HL-60 (cell line): ENCODE measurements at regions not wholly inside any gene's neighbourhood (a gene's known extent, or its start where the extent isn't known, plus 50 kb on each side); places are given as distances from the start of the nearest gene placed in this dataset.

Source experiments
- DNase-seq, 2 experiments: peaks; one replicate each; pipeline ENCODE4 v3.0.0-alpha.2; 2010 to 2020; ENCODE audit warnings: low read depth in 1 of 2, low spot score in 1 of 2
- H3K27ac ChIP-seq: fragments of 250-450 bp; sonication (Bioruptor Pico); replicated peaks from 2 replicates; pipeline ENCODE4 v1.5.1; 2020; ENCODE audit warnings: mild to moderate bottlenecking, moderate library complexity
- H3K27me3 ChIP-seq: fragments of 250-450 bp; sonication (Bioruptor Pico); 2 replicates; pipeline ENCODE4 v1.5.1; 2021; ENCODE audit warnings: mild to moderate bottlenecking, moderate library complexity; ENCODE audit not compliant: insufficient read depth, poor library complexity, severe bottlenecking
- H3K4me3 ChIP-seq: replicated peaks from 2 replicates; pipeline ENCODE4 v1.5.1; 2011; ENCODE audit warnings: mild to moderate bottlenecking, control low read depth, low read length; ENCODE audit not compliant: insufficient read depth
- CTCF ChIP-seq: IDR thresholded peaks from one replicate; pipeline ENCODE4 v1.5.1; 2011; ENCODE audit warnings: low read length, control low read depth, inconsistent platforms; ENCODE audit not compliant: insufficient read depth
- GABPA ChIP-seq: IDR thresholded peaks from 2 replicates; pipeline ENCODE4 v1.6.1; 2012; ENCODE audit warnings: low read depth
- POLR2AphosphoS5 ChIP-seq: IDR thresholded peaks from 2 replicates; pipeline ENCODE4 v1.6.1; 2012; ENCODE audit warnings: low read depth
- SPI1 ChIP-seq: IDR thresholded peaks from 2 replicates; pipeline ENCODE4 v1.6.1; 2012; ENCODE audit warnings: low read depth, mild to moderate bottlenecking, borderline replicate concordance
- TF ChIP-seq, protein P1 (sequence below): IDR thresholded peaks from 2 replicates; pipeline ENCODE4 v1.6.1; 2012; ENCODE audit warnings: low read depth; ENCODE audit not compliant: insufficient replicate concordance

DNA sequence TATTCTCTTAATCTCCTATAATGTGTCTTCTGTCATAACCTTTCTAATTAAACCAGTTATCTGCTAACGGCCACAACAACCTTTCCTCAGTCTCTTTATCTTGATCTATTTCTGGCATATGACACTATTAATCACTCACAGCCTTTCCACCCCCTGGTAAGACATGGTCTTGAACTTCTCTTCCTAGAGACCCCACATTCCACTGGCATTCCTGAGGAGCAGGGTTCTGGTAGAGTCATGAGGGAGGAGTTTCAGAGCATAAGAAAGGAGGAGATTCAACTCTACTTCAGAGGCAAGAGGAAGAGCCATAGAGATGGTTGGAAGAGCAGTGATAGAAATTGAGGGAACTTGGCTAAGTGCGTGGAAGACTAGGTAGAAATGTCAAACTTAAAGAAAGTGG, 325.6 kb downstream of the BLID start:
- Histone ChIP-seq H3K4me3 (no peak overlapping the region), H3K27ac (no peak overlapping the region), H3K27me3 (peaks cover 2% of the 10 kb centered on the region)
- TF ChIP-seq GABPA (no peak), SPI1 (no peak), POLR2AphosphoS5 (no peak), CTCF (no peak)
- TF ChIP-seq, protein P1, sequence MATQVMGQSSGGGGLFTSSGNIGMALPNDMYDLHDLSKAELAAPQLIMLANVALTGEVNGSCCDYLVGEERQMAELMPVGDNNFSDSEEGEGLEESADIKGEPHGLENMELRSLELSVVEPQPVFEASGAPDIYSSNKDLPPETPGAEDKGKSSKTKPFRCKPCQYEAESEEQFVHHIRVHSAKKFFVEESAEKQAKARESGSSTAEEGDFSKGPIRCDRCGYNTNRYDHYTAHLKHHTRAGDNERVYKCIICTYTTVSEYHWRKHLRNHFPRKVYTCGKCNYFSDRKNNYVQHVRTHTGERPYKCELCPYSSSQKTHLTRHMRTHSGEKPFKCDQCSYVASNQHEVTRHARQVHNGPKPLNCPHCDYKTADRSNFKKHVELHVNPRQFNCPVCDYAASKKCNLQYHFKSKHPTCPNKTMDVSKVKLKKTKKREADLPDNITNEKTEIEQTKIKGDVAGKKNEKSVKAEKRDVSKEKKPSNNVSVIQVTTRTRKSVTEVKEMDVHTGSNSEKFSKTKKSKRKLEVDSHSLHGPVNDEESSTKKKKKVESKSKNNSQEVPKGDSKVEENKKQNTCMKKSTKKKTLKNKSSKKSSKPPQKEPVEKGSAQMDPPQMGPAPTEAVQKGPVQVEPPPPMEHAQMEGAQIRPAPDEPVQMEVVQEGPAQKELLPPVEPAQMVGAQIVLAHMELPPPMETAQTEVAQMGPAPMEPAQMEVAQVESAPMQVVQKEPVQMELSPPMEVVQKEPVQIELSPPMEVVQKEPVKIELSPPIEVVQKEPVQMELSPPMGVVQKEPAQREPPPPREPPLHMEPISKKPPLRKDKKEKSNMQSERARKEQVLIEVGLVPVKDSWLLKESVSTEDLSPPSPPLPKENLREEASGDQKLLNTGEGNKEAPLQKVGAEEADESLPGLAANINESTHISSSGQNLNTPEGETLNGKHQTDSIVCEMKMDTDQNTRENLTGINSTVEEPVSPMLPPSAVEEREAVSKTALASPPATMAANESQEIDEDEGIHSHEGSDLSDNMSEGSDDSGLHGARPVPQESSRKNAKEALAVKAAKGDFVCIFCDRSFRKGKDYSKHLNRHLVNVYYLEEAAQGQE = no peak
- no peak for DNase-seq

DNA sequence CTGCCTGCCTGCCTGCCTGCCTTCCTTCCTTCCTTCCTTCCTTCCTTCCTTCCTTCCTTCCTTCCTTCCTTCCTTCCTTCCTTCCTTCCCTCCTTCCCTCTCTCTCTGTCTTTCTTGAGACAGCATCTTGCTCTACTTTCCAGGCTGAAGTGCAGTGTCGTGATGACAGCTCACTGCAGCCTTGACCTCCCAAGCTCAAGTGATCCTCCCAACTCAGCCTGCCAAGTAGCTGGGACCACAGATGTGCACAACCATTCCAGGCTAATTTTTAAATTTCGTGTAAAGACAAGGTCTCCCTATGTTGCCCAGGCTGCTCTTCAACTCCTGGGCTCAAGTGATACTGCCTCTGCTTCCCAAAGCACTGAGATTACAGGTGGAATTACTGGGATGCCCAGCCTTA, 328.2 kb upstream of the SORL1-AS1 start:
- no peak for TF ChIP-seq GABPA
- TF ChIP-seq POLR2AphosphoS5 = no peak
- TF ChIP-seq SPI1 = no peak
- TF ChIP-seq, protein P1 = no peak
- no peak for TF ChIP-seq CTCF
- H3K27ac ChIP-seq = no peak overlapping the region
- no peaks in the 10 kb centered on the region for H3K27me3 ChIP-seq
- no peak overlapping the region for H3K4me3 ChIP-seq
- no peak for DNase-seq

- H3K27ac ChIP-seq = no peak overlapping the region
- DNase-seq = no peak
- no peaks in the 10 kb centered on the region for H3K27me3 ChIP-seq
- TF ChIP-seq, protein P1 = no peak
- no peak for TF ChIP-seq GABPA
- no peak for TF ChIP-seq SPI1
- TF ChIP-seq POLR2AphosphoS5 = no peak
- no peak for TF ChIP-seq CTCF
- no peak overlapping the region for H3K4me3 ChIP-seq
These were observed 324.3 kb upstream of the SORL1-AS1 start for GRCh38 chr11:121777056-121777455.
